ENCODE measurements at regions not wholly inside any gene's neighbourhood (a gene's known extent, or its start where the extent isn't known, plus 50 kb on each side); places are given as distances from the start of the nearest gene placed in this dataset.

DNA sequence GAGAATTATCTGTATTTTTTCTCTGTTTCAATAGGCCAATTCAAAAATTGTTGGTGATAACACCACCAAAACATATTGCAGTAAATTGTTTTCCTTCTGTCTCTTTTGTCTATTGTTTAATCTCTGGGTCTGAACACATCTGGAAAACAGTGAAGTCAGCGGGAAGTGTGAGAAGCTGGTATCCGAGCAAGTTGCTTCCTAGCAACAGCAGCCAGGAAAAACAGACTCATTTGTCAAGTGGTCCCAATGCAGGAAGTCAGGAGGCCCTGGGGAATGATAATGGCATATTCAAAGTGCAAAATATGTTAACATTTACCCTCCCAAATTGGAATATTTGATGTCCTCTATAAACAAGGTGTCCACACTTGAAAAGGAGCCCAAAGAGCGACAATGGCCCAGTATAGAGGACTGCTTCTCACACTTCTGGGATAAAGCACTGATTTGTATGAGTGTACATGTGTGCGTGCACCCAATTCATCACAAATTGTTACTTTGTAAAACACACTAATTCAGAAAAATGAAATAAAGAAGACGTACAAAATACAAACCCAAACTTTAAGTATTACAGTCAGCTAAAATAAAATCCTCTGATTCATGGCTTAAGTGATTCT, 515.0 kb downstream of the TBC1D4 start:
- no peak for DNase-seq (ENCODE audit: low read depth, low spot score)

DNA sequence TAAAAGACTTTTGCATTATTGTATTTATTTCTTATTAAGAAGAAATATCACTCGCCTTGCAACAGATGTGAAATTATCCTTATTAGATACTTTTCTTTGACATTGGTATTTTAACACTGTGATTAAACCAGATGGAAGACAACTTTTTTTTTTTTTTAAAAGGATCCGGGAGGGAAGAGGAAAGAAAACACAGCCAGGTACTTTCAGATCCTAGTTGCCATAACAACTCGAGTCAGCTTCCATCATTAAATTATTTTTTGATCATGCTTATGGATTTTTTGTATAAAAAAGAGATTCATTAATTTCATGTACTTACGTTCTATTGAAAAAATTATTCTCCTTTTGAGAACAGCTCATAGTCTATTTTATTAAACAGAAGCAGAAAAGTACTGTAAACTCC, 515.7 kb downstream of the TBC1D4 start:
- DNase-seq (ENCODE audit: low read depth, low spot score) = no peak

DNA sequence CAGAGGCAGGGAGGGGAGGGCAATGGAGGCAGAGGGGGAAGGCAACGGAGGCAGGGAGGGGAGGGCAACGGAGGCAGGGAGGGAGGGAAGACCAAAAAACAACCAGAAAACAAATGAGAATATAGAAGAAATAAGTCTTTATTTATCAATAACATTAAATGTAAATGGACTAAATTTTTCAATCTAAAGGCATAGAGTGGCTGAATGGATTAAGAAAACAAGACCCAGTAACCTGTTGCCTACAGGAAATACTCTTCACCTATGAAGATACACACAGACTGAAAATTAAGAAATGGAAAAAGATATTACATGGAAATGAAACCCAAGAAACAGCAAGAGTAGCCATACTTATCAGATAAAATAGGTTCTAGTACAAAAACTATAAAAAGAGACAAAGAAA, 536.3 kb downstream of the TBC1D4 start:
- no peak for DNase-seq (ENCODE audit: low read depth, low spot score)

DNA sequence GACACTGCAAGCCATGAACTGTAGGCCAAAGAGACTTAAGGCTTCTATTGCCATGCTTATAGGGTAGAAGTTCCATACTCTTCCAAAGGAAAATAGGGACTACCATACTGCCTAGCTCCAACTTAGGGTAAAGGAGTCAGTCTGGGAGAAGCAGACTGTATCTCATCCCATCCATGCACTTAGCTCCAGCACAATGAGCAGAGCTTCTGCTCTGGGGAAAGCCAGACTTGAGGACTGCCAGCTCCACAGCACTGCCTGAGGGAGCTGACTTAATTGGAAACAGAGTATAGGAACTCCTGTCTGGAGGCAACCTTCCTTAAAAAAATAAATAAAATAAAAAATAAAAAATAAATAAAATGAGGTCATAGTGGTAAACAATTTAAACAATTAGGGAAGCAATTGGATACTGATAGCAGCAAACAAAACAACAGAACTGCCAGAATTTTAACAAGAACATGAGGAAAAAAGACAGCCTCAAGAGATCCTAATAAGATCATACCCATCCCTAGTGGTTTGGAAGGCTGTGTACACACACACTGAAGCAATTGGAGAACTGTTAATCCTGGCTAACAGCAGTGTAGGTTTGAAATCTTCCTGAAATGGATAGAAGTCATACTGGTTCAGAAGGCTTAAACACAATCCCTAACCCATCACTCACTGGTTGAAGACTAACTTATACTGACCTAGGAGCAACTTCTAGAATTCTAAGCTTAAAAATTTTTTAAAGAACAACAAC, 550.1 kb downstream of the TBC1D4 start:
- DNase-seq (ENCODE audit: low read depth, low spot score) = no peak

DNA sequence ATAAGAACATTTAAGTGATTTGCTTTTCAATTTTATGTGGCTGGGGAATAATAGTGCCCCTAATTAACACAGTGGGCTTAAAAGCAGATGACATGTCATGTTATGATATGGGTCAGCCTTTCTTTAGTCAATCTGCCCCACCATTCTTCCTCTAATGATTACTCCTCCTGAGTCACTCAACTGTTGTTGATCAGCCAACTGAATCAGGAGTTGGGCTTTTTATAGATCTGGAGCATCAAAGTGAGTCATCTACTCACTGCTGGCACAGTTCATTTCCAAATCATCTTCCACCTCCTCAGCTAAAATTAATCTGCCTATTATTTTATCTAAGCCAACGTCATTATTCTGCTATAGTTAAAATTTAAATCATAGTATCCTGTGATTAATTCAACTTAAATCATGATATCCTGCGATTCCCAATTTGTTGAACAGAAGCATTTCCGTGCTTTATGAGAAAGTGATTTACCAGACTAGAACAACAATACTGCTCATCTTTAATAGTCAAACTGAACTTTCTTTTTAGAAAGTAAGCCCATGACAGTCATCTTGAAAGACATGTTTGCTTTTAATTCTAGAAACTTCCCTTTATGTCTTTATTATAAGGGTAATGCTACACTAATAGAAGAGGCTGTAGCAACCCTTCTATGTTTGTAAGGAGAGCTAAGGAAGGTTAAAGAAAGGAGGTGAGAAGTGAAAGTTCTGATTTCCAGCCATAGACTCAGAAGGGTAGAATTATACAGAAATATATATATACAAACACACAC, 551.4 kb downstream of the TBC1D4 start:
- DNase-seq (ENCODE audit: low read depth, low spot score) = no peak

DNA sequence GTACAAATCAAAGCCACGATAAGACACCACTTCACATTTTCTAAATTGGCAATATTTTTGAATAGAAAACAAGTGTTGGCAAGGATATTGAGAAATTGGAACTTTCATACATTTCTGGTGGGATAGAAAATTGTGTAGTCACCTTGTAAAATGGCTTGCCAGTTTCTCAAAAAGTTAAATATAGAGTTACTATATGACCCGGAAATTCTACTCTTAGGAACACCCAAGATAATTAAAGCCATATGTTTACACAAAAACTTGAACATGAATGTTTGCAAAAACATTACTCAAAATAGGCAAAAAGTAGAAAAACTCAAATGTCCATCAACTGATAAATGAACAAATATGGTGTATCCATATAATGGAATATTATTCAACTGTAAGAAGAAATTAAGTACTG, 552.5 kb downstream of the TBC1D4 start:
- DNase-seq (ENCODE audit: low read depth, low spot score) = no peak

DNA sequence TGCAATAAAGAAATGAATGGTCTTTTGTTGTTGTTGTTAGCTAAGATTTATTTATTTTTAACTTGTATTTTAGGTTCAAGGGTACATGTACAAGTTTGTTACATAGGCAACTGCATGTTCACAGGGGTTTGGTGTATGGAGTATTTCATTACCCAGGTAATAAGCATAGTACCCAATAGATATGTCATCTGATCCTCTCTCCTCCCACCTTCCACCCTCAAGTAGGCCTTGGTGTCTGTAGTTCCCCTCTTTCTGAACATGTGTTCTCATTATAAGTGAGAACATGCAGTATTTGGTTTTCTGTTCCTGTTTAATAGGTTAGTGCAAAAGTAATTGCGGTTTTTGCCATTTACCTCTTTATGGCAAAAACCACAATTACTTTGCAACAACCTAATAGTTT, 554.1 kb downstream of the TBC1D4 start:
- DNase-seq (ENCODE audit: low read depth, low spot score) = no peak

DNA sequence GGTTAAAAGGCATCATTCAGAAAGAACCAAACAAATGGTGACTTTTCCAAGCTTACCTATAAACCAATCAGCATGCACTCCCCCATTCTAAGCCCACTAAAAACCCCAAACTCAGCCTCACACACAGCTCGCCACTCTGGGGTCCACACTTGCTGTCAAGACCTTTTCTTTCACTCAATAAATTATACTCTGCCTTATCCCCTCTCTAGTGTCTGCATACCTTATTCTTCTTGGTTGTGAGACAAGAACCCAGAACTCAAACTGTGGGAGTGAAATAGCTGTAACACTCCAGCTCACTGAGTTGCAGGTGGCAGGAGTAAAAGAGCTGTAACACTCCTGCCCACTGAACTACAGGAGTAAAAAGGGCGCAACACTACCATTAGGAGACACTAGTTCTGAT, 559.0 kb downstream of the TBC1D4 start:
- DNase-seq (ENCODE audit: low read depth, low spot score) = no peak

DNA sequence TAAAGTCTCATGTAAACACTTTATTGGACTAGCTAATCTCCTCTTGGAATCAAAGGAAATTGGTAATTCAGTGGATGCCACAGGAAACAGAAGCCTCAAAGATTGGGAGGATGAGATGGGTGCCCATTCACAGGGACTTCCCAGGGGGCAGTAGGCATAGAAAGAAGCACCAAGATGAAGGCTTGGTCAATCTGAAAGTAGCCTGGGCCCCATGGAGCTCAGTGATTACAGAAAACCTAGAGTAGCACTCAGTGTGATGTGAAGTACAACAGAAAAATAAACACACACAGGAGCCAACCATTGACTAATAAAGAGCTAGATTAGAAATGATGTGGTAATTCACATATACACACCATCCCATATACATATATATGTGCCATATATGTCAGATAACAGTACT, 560.6 kb downstream of the TBC1D4 start:
- no peak for DNase-seq (ENCODE audit: low read depth, low spot score)

DNA sequence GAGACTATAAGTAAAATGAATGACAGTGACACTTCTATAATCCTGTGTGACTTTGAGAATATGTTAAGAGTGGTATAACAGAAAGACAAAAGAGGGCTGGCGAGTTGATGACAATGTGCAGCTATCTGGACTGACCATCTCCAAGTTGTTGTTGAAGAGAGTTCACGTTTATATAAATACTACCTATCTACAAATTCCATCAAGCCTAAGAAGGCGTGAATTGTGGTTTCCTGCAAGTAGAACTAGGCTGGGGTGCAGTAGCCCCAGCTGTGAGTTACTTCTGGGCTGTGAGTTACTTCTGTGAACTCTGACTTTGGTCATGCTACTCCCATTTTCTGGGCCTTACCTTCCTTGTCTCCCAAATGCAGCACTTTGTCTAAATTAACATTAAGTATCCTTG, 561.0 kb downstream of the TBC1D4 start:
- DNase-seq (ENCODE audit: low read depth, low spot score) = no peak

DNA sequence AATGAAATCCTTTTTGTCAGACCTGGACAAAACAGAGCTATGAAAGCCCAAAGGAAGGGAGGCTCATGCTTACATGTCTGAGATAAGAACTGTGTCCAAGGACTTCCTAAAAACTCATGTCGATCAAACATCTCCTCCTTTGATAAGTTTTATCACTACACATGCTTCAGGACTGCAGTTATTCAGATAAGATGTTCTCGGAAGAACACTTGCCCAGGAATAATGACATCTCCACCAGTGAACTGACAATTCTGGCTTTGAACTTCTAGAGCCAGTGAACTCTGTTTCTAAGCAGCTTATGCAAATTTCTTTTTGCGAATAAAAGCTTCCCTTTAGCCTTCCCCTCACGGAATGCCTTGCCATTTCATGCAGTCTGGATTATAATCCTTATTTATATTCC, 561.6 kb downstream of the TBC1D4 start:
- DNase-seq (ENCODE audit: low read depth, low spot score) = no peak

DNA sequence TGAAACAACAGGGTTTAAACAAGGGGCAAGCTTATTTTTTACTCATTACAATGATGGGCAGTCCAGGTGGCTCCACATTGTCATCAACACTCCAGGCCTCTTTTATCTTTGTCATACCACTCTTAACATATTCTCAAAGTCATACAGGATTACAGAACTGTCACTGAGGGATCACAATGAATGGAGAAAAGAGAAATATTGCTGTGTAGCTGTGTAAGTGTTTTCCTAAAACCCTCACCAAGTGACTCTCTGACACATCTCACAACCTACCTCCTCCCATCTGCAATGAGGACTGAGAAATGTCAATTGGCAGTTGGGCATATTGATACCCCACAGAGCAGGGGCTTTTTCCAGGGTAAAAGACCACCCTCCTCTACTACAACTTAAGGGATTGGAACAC, 562.1 kb downstream of the TBC1D4 start:
- DNase-seq (ENCODE audit: low read depth, low spot score) = no peak

DNA sequence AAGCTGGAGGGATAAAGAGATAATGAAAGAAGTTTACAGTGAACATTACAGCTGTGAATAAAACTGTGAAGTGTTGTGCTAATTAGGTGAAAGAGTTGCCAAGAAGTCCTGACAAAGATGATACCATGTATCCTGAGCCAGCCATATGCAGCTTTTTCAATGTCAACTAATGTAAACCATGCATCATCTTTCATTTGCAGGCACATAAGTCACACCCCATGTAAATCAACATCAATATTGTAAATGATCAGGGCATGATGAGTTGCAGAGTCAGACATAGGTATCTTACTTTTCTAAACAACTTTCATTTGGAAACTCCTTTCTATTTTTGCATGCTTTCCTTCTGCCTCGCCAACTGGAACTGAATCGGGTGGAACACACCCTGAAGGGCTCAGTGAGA, 569.1 kb downstream of the TBC1D4 start:
- DNase-seq (ENCODE audit: low read depth, low spot score) = no peak

DNA sequence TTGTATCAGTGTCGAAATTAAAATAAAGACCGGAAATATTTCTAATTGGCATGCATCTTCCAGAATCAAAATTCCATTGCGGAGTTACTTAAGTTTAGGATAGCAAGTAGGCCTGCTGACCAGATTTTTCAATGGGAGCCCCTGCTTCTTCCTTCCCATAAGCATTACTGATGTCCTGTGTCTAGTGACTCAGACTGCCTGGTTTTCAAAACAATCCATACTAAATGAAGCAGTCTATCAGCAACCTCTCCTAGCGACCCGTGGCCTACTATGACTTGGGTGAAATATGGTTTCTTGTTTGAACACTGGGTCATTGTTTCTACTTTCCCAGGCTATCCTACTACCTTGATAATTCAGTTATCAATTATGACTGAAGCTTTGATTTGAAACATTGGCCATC, 571.6 kb downstream of the TBC1D4 start:
- DNase-seq (ENCODE audit: low read depth, low spot score) = no peak

DNA sequence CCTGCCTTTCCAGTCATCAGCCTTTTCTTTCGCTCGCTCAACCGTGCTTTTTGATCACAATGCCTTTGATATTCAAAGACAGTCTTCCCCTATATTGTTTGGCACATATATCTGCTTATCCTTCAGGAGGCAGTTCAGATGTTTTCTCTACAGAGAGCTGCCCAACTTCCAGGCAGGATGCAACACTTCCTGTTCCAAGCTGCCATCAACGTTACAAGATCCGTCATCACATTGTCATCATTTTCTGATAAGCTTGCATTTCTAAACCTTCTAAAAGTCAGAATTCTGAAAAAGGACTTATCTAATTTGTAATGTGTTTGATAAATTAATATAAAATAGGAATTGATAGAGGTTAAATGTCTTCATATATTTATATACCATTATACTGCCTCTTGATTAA, 574.2 kb downstream of the TBC1D4 start:
- DNase-seq (ENCODE audit: low read depth, low spot score) = no peak

DNA sequence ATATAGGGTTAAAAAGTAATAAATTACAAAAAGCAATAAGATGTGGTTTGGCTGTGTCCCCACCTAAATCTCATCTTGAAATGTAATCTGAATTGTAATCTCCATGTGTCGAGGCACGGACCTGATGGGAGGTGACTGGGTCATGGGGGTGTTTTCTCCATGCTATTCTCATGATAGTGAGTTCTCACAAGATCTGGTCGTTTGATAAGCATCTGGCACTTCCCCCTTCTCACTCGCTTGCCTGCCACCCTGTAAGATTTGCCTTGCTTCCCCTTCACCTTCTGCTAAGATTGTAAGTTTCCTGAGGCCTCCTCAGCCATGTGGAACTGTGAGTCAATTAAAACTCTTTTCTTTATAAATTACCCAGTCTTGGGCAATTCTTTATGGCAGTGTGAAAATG, 577.4 kb downstream of the TBC1D4 start:
- DNase-seq (ENCODE audit: low read depth, low spot score) = no peak

DNA sequence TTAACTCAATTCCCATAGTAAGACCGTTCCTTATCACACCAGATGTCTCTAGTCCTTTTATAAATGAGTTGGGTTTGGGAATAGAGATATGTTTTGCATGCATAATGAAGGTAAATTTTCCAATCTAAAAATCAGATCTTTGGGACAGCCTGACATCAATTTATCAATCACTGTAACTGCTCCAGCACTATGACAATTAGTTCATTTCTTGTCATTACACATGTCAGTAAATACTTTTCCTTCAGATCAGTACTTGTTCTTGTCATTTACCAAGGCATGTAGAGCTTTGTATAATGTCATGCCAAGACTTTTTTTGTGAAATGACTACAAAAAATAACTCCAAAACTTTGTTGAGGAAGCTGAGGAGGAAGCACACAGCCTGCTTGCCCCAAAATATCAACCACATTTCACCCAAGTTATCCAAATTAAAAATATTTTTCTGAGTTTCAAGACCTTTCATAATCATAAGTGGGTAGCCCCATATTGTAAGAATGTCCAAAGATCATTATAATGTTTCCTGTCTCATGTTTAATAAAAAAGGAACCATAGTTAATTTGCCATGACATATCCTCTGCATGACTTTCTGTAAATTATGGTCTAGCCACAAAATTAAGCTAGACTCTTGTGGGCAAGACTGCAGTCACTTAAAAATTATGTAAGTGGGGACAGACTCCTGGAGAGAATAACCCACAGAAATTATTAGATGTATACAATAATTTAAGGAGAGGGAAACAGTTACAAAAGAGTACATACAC, 586.8 kb downstream of the TBC1D4 start:
- DNase-seq (ENCODE audit: low read depth, low spot score) = no peak

DNA sequence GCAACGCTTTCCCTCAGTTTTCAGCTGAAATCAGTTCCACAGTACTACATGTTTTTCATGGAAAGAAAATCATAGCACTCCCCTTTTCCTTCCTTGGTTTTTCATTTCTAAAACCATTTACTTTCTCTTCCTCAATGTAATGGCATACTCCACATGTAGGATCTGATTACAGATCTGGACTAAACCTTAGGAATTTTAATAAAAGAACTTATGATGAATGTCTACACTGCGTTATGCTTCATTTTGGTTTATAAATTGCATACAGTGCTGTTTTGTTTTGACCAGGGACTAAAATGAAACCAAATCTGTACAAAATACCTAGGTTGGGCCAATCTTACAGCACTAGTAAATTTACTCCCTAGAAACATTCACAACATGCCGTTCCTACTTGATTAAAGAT, 589.9 kb downstream of the TBC1D4 start:
- no peak for DNase-seq (ENCODE audit: low read depth, low spot score)

DNA sequence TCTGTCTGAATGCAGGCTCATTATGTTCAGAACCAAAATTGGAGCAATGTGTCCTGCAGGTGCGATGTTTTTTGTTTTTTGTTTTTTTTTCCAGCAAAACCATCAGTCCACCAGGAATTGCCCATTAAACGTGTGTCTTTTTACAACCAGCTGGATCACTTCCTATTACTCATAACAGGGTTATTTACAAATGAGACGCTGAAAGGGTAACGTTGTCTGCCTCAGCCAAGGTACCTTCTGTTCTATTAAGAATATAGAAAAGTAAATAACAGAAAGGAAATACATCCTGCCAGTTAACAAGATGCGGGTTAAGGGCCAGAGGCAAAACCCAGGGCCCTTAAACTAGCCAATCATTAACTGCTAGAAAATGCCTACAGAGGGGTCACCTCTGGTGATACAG, 590.4 kb downstream of the TBC1D4 start:
- DNase-seq (ENCODE audit: low read depth, low spot score) = no peak

DNA sequence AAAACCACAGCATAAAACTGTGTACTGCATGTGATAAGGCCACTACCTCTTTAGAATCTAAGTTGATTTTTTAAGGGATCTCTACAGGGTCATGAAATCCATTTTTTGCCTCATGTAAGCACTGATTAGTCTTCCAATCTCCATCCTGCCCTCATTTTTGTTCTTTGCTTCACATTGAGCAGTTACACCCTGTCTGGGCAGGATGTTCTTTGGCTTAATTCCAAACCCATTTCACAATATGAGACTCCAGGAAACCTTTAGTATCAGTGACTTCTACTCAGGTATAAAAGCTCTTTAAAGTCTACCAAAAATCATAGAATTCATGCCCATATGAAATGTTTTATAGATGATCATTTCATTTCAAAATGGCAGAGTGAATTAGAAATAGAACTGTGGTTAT, 592.6 kb downstream of the TBC1D4 start:
- no peak for DNase-seq (ENCODE audit: low read depth, low spot score)

DNA sequence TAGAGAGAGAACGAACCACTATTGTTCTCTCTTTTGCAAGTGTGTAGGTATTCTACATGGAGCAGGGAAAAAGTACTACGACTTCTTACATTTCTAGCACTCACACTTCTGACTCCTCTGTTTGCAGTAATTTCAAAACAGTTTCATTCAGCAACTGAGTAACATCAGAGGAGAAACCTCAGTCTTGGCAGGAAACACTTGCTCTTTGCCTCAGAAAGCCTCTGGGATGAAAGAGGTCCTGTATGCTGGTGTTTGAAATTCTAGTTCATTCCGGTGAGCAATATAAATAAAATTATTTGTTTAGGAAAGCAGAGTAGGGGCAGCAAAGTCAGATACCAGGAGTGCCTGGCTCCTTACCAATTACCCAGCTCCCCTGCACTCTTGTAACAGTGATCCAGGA, 595.5 kb downstream of the TBC1D4 start:
- DNase-seq (ENCODE audit: low read depth, low spot score) = no peak

DNA sequence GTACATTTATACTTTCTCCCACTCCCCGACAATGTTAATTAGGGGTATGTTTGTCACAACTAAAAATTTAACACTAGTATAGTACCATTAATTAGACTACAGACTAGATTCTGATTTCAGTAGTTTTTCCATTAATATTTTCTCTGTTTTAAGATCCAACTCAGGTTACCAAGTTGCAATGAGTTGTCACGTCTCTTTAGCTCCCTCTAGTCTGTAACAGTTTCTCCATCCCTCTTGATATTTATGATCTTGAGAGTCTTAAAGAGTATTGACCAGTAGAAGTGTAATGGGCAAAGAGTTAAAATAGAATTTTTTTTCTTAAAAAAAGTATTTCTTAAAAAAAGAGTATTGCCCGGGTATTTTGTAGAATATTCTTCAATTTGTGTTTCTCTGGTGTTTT, 598.1 kb downstream of the TBC1D4 start:
- DNase-seq (ENCODE audit: low read depth, low spot score) = no peak

Data from activated naive CD8-positive, alpha-beta T cell treated with anti-CD3 and anti-CD28 coated beads, Interleukin-2, amount 50 U/mL, for 16 hours (primary cell).